CD14-positive monocyte (primary cell): ENCODE measurements at regions not wholly inside any gene's neighbourhood (a gene's known extent, or its start where the extent isn't known, plus 50 kb on each side); places are given as distances from the start of the nearest gene placed in this dataset.
"Not testable (repeated sequence)": the region's sequence is repeated elsewhere in the genome, so short reads cannot be mapped to it uniquely, and the experiment has no call there.

Experiments used
- DNase-seq, 3 donors: peaks; one replicate each; pipeline ENCODE4 v3.0.0-alpha.2; 2011 to 2022
- H2AFZ ChIP-seq: 2 replicates; pipeline ENCODE4 v1.6.0; 2012; ENCODE audit warnings: mild to moderate bottlenecking, low read depth, low read length, inconsistent platforms; ENCODE audit not compliant: insufficient read depth, poor library complexity, severe bottlenecking
- H3K27ac ChIP-seq, 2 donors: 1 replicate in 1 of 2; 2 replicates in 1 of 2; pipeline ENCODE4 v1.5.1; 2012 to 2013; ENCODE audit warnings: low read length in 2 of 2, control low read depth in 1 of 2, inconsistent platforms in 1 of 2, low read depth in 1 of 2, mild to moderate bottlenecking in 1 of 2
- H3K27me3 ChIP-seq, 2 donors: one replicate each; pipeline versions ENCODE4 v1.6.0 to v1.6.1; 2011 to 2013; ENCODE audit warnings: low read length in 2 of 2; ENCODE audit not compliant: control insufficient read depth in 2 of 2, insufficient read depth in 2 of 2
- H3K36me3 ChIP-seq, 2 donors: replicated peaks in 1 of 2; 1 replicate in 1 of 2; 2 replicates in 1 of 2; pipeline versions ENCODE4 v1.5.1 to v1.6.1; 2012 to 2013; ENCODE audit warnings: low read length in 2 of 2, control low read depth in 1 of 2, inconsistent platforms in 1 of 2, mild to moderate bottlenecking in 1 of 2; ENCODE audit not compliant: insufficient read depth in 2 of 2, control insufficient read depth in 1 of 2
- H3K4me1 ChIP-seq, 2 donors: 1 replicate in 1 of 2; 2 replicates in 1 of 2; pipeline versions ENCODE4 v1.5.1 to v1.6.1; 2012 to 2013; ENCODE audit warnings: low read length in 2 of 2, control low read depth in 1 of 2, inconsistent platforms in 1 of 2, mild to moderate bottlenecking in 1 of 2, moderate library complexity in 1 of 2; ENCODE audit not compliant: insufficient read depth in 2 of 2, control insufficient read depth in 1 of 2
- H3K4me2 ChIP-seq: replicated peaks from 2 replicates; pipeline ENCODE3; 2012; ENCODE audit warnings: low read length, moderate library complexity, mild to moderate bottlenecking; ENCODE audit not compliant: poor library complexity, severe bottlenecking; ENCODE audit errors: extremely low read depth
- H3K4me3 ChIP-seq, 3 experiments: fragments of 200-600 bp in 1 of 3; sonication (generic) in 1 of 3; replicated peaks in 1 of 3; 1 replicate in 2 of 3; 2 replicates in 1 of 3; pipeline ENCODE4 v1.5.1; 2011 to 2013; ENCODE audit warnings: low read length in 3 of 3, mild to moderate bottlenecking in 3 of 3, control low read depth in 2 of 3, low read depth in 2 of 3, inconsistent platforms in 1 of 3, moderate library complexity in 1 of 3
- H3K79me2 ChIP-seq: 2 replicates; pipeline ENCODE4 v1.6.0; 2012; ENCODE audit warnings: mild to moderate bottlenecking, control low read depth, inconsistent platforms, low read length, moderate library complexity; ENCODE audit not compliant: insufficient read depth
- H3K9ac ChIP-seq: 2 replicates; pipeline ENCODE4 v1.6.0; 2017; ENCODE audit warnings: low read length, mild to moderate bottlenecking; ENCODE audit not compliant: insufficient read depth, poor library complexity, severe bottlenecking
- H3K9me3 ChIP-seq, 2 donors: replicated peaks in 1 of 2; 1 replicate in 1 of 2; 2 replicates in 1 of 2; pipeline versions ENCODE4 v1.5.1 to v1.6.1; 2012 to 2013; ENCODE audit warnings: low read length in 2 of 2, control low read depth in 1 of 2; ENCODE audit not compliant: control insufficient read depth in 1 of 2, insufficient read depth in 1 of 2
- H4K20me1 ChIP-seq: 2 replicates; pipeline ENCODE4 v1.6.0; 2012; ENCODE audit warnings: mild to moderate bottlenecking, low read length, control low read depth, moderate library complexity; ENCODE audit not compliant: insufficient read depth
- H3K27ac Mint-ChIP-seq, 7 donors: one replicate each; pipeline ENCODE4 v1.8.0; 2020; ENCODE audit warnings: mild to moderate bottlenecking in 7 of 7, mixed read lengths in 7 of 7, moderate library complexity in 6 of 7, inconsistent platforms in 2 of 7
- H3K27me3 Mint-ChIP-seq, 3 donors: one replicate each; pipeline ENCODE4 v1.8.0; 2021 to 2022; ENCODE audit warnings: low read depth in 3 of 3, mild to moderate bottlenecking in 3 of 3, mixed read lengths in 3 of 3, moderate library complexity in 3 of 3, inconsistent platforms in 1 of 3
- H3K36me3 Mint-ChIP-seq, 2 donors: one replicate each; pipeline ENCODE4 v1.8.0; 2020; ENCODE audit warnings: mixed read lengths in 2 of 2, inconsistent platforms in 1 of 2, mild to moderate bottlenecking in 1 of 2
- H3K4me1 Mint-ChIP-seq: one replicate; pipeline ENCODE4 v1.8.0; 2020; ENCODE audit warnings: mild to moderate bottlenecking, mixed read lengths
- H3K4me3 Mint-ChIP-seq, 2 donors: one replicate each; pipeline ENCODE4 v1.8.0; 2020; ENCODE audit warnings: mild to moderate bottlenecking in 2 of 2, mixed read lengths in 2 of 2, moderate library complexity in 1 of 2
- H3K9me3 Mint-ChIP-seq, 7 donors: one replicate each; pipeline ENCODE4 v1.8.0; 2020 to 2022; ENCODE audit warnings: mixed read lengths in 7 of 7, mild to moderate bottlenecking in 6 of 7, moderate library complexity in 6 of 7, inconsistent platforms in 2 of 7
- CTCF ChIP-seq: fragments of 200-600 bp; IDR thresholded peaks from one replicate; pipeline ENCODE4 v1.8.0; 2022; ENCODE audit warnings: antibody characterized with exemption, mild to moderate bottlenecking
- WGBS: methylation state at CpG from one replicate; pipeline ENCODE4 v1.1.5; 2013; ENCODE audit warnings: missing lambda C conversion rate; ENCODE audit not compliant: insufficient coverage; 5-methylcytosine and 5-hydroxymethylcytosine counted together
- intact Hi-C, 2 donors: fragments of 100-400 bp; cut with micrococcal nuclease; formaldehyde crosslinking; loops; one replicate each; pipeline versions ENCODE4 v1.15.0 to v1.15.1; 2023

DNA sequence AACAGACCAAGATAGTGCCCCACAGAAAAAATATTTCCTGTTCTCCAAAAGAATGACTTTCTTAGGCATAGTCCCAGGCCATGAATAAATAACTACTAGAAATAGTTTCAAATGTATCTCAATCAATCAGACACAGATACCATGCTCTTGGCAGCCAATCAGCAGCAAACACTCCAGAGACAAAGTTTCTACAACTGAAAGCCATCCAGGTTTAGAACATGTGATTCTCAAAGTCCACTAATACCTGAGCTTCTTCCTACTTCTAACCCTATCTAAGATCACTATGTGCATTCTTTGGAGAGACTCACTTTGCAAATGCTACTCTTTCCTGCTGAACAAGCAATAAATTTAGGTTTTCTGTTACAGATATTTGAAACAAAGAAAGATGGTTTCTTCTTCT, 425.8 kb upstream of the GRIN3A start:
- peaks cover 6 to 8% of the 10 kb centered on the region in 2 donors for H3K9me3 ChIP-seq
- no peaks in the 10 kb centered on the region for H3K27me3 Mint-ChIP-seq
- intact Hi-C loops: no loop called here
- H3K79me2 ChIP-seq: no peaks in the 10 kb centered on the region
- H3K27ac ChIP-seq: no peak overlapping the region
- H3K4me3 Mint-ChIP-seq: no peak overlapping the region
- no peaks in the 10 kb centered on the region for H3K4me1 ChIP-seq
- H3K4me1 Mint-ChIP-seq: no peaks in the 10 kb centered on the region
- H3K4me2 ChIP-seq: no peak overlapping the region
- H3K4me3 ChIP-seq: no peak overlapping the region
- TF ChIP-seq CTCF: no peak
- no peaks in the 10 kb centered on the region for H4K20me1 ChIP-seq
- H2AFZ ChIP-seq: no peak overlapping the region
- H3K27me3 ChIP-seq: no peaks in the 10 kb centered on the region
- no peak overlapping the region for H3K9ac ChIP-seq
- H3K36me3 ChIP-seq: no peaks in the 10 kb centered on the region
- peaks cover 0 to 3% (median 2%) of the 10 kb centered on the region in 7 donors for H3K9me3 Mint-ChIP-seq
- H3K27ac Mint-ChIP-seq: no peak overlapping the region
- H3K36me3 Mint-ChIP-seq: no peaks in the 10 kb centered on the region
- DNase-seq: no peak

DNA sequence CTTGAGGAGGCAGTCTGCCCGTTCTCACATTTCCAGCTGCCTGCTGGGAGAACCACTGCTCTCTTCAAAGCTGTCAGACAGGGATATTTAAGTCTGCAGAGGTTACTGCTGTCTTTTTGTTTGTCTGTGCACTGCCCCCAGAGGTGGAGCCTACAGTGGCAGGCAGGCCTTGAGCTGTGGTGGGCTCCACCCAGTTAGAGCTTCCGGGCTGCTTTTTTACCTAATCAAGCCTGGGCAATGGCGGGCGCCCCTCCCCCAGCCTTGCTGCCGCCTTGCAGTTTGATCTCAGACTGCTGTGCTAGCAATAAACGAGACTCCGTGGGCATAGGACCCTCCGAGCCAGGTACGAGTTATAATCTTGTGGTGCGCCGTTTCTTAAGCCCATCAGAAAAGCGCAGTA, 414.6 kb upstream of the GRIN3A start:
- H3K27me3 ChIP-seq, H3K4me1 ChIP-seq, DNase-seq, H3K36me3 ChIP-seq, H4K20me1 ChIP-seq, H3K36me3 Mint-ChIP-seq, H3K4me2 ChIP-seq, H3K27ac Mint-ChIP-seq, H3K27ac ChIP-seq, H3K4me1 Mint-ChIP-seq, H3K4me3 ChIP-seq, intact Hi-C loops, H3K9ac ChIP-seq, H3K27me3 Mint-ChIP-seq, H2AFZ ChIP-seq, H3K4me3 Mint-ChIP-seq, H3K79me2 ChIP-seq: not testable (repeated sequence)
- H3K9me3 Mint-ChIP-seq: peaks cover 0 to 12% (median 3%) of the 10 kb centered on the region in 7 donors
- 90% methylated on average over 7 of the region's 12 CpGs for WGBS
- H3K9me3 ChIP-seq: peaks cover 8 to 16% of the 10 kb centered on the region in 2 donors
